Chondrocyte (in vitro differentiated cells): ENCODE measurements at regions not wholly inside any gene's neighbourhood (a gene's known extent, or its start where the extent isn't known, plus 50 kb on each side); places are given as distances from the start of the nearest gene placed in this dataset.

ENCODE experiments used
- DNase-seq: peaks from one replicate; pipeline ENCODE4 v3.0.0; 2021; ENCODE audit warnings: mixed read lengths, low spot score
- H3K27ac Mint-ChIP-seq: one replicate; pipeline ENCODE4 v1.8.0; 2021; ENCODE audit warnings: mild to moderate bottlenecking, moderate library complexity, mixed read lengths; ENCODE audit not compliant: unreplicated experiment
- H3K27me3 Mint-ChIP-seq: 2 replicates; pipeline ENCODE4 v1.8.0; 2021; ENCODE audit warnings: low read depth, mixed read lengths
- H3K36me3 Mint-ChIP-seq: 2 replicates; pipeline ENCODE4 v1.8.0; 2021; ENCODE audit warnings: low read depth, mixed read lengths
- H3K4me1 Mint-ChIP-seq: 2 replicates; pipeline ENCODE4 v1.8.0; 2021; ENCODE audit warnings: low read depth, mild to moderate bottlenecking, mixed read lengths
- H3K4me3 Mint-ChIP-seq: one replicate; pipeline ENCODE4 v1.8.0; 2021; ENCODE audit warnings: mild to moderate bottlenecking, moderate library complexity, mixed read lengths; ENCODE audit not compliant: unreplicated experiment
- H3K9me3 Mint-ChIP-seq: 2 replicates; pipeline ENCODE4 v1.8.0; 2021; ENCODE audit warnings: low read depth, mixed read lengths
- TF ChIP-seq, protein P1 (sequence below): fragments of 200-600 bp; sonication (generic); IDR thresholded peaks from 2 replicates; pipeline ENCODE4 v1.5.0; 2021; ENCODE audit warnings: antibody characterized with exemption, mild to moderate bottlenecking, moderate library complexity

- peaks cover 4% of the 10 kb centered on the region for H3K9me3 Mint-ChIP-seq
- no peak for DNase-seq
- H3K36me3 Mint-ChIP-seq: no peaks in the 10 kb centered on the region
- TF ChIP-seq, protein P1, sequence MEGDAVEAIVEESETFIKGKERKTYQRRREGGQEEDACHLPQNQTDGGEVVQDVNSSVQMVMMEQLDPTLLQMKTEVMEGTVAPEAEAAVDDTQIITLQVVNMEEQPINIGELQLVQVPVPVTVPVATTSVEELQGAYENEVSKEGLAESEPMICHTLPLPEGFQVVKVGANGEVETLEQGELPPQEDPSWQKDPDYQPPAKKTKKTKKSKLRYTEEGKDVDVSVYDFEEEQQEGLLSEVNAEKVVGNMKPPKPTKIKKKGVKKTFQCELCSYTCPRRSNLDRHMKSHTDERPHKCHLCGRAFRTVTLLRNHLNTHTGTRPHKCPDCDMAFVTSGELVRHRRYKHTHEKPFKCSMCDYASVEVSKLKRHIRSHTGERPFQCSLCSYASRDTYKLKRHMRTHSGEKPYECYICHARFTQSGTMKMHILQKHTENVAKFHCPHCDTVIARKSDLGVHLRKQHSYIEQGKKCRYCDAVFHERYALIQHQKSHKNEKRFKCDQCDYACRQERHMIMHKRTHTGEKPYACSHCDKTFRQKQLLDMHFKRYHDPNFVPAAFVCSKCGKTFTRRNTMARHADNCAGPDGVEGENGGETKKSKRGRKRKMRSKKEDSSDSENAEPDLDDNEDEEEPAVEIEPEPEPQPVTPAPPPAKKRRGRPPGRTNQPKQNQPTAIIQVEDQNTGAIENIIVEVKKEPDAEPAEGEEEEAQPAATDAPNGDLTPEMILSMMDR: no peak
- H3K27me3 Mint-ChIP-seq: no peaks in the 10 kb centered on the region
- no peak overlapping the region for H3K4me3 Mint-ChIP-seq
- peaks cover 36% of the 10 kb centered on the region for H3K4me1 Mint-ChIP-seq
- H3K27ac Mint-ChIP-seq: no peak overlapping the region
Measured at GRCh38 chr5:68679041-68679440, 414.8 kb upstream of the SLC30A5 start.

DNA sequence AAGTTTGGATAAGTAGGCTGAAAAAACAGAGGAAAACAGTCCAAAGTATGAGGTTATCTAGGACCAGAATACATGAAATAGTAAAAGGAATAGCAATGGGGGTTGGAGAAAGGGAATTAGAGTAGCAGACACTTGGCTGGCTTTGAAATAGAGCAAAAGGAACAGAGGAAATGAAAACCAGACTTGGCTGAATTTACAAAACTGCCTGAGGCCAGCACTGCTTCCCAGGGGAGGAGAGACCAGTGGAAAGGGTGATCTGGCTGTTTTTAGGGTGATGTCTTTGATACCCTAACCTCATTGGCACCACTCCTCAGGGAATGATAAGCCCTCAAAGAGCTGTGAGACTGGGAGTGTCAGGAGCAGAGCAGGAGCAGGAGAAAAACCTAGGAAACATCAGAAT, 413.4 kb upstream of the SLC30A5 start:
- Mint-ChIP-seq H3K36me3 (no peaks in the 10 kb centered on the region), H3K4me3 (no peak overlapping the region), H3K27ac (peak overlapping the region; percentile 70), H3K4me1 (peaks cover 32% of the 10 kb centered on the region), H3K27me3 (no peaks in the 10 kb centered on the region), H3K9me3 (peaks cover 4% of the 10 kb centered on the region)
- TF ChIP-seq, protein P1: no peak
- DNase-seq: no peak

- Mint-ChIP-seq H3K27me3 (no peaks in the 10 kb centered on the region), H3K9me3 (peaks cover 4% of the 10 kb centered on the region), H3K4me1 (peaks cover 38% of the 10 kb centered on the region), H3K4me3 (no peak overlapping the region), H3K36me3 (no peaks in the 10 kb centered on the region), H3K27ac (no peak overlapping the region)
- DNase-seq: no peak
- TF ChIP-seq, protein P1: no peak
Measured at GRCh38 chr5:68681929-68682328, 411.9 kb upstream of the SLC30A5 start.

DNA sequence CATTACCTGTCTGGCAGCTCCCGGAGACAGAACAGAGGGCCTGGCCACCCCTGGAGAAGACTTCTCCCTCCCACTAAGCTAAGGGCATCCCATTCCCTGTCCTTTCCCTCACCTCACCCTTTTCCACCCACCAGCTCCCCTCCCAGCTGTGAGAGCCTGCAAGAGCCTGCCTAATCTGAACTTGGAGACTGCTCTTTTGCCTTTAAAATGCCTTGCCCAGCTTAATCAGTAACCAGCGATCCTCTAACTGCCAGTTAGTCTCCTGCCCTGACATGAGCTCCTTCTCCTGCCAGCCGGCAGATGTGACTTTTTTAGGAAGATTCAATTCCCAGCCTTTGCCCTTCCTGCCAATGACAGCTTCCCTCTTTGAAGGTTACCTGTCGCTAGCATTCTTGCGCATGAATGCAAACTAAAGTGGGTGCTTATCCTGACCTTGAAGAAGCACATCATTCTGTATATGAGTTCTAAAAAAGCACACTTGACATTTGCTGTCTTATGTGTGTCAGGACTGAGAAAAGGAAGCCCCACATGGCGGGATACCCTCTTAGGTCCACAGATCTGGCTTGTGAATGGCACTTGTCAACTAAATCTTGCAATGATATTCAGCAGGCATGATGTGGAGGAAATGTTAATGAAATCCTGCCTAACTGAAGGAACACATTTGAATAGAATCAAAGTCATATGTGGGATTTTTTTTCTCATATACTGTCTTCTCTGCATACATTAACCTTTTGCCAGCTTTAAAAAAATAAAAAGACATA, 411.2 kb upstream of the SLC30A5 start:
- peaks cover 38% of the 10 kb centered on the region for H3K4me1 Mint-ChIP-seq
- TF ChIP-seq, protein P1: no peak
- no peak for DNase-seq
- peak overlapping the region; percentile 81 for H3K27ac Mint-ChIP-seq
- H3K27me3 Mint-ChIP-seq: no peaks in the 10 kb centered on the region
- no peak overlapping the region for H3K4me3 Mint-ChIP-seq
- peaks cover 4% of the 10 kb centered on the region for H3K9me3 Mint-ChIP-seq
- no peaks in the 10 kb centered on the region for H3K36me3 Mint-ChIP-seq

DNA sequence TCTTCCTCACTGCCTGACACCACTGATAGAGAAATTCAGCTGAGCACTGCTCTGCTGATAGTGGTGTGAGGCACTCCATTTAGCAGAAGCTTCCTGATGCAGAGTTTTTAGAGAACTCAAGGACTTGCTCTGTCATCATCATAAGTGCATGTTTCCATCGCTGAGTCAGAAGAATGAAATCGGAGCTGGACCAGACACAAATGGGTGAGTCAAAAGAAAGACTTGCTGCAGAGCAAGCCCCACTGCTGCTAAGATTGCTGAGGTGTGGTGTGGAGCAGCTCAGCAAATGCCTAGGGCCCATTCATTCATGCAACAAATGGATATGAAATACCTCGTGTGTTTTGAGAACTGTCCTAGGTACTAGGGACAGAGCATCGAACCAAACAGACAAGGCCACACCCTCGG, 410.2 kb upstream of the SLC30A5 start:
- Mint-ChIP-seq H3K27ac (peak overlapping the region; percentile 81), H3K4me1 (peaks cover 38% of the 10 kb centered on the region), H3K4me3 (no peak overlapping the region)

More for the DNA sequence above, 410.2 kb upstream of the SLC30A5 start:
- TF ChIP-seq, protein P1: no peak
- H3K9me3 Mint-ChIP-seq: peaks cover 4% of the 10 kb centered on the region
- no peak for DNase-seq
- H3K27me3 Mint-ChIP-seq: no peaks in the 10 kb centered on the region
- no peaks in the 10 kb centered on the region for H3K36me3 Mint-ChIP-seq
